ENCODE measurements at regions not wholly inside any gene's neighbourhood (a gene's known extent, or its start where the extent isn't known, plus 50 kb on each side); places are given as distances from the start of the nearest gene placed in this dataset.

- no peak for TF ChIP-seq CTCF (IDR thresholded peaks at IDR 0.05; ENCODE audit: low read depth, low read length, poor library complexity, severe bottlenecking)
- TF ChIP-seq EZH2phosphoT487 (IDR thresholded peaks at IDR 0.05; ENCODE audit: borderline replicate concordance, low read length) = no peak
Measured at GRCh38 chr16:17803625-17804410, 333.1 kb upstream of the XYLT1 start.
